ENCODE measurements at regions not wholly inside any gene's neighbourhood (a gene's known extent, or its start where the extent isn't known, plus 50 kb on each side); places are given as distances from the start of the nearest gene placed in this dataset.

DNA sequence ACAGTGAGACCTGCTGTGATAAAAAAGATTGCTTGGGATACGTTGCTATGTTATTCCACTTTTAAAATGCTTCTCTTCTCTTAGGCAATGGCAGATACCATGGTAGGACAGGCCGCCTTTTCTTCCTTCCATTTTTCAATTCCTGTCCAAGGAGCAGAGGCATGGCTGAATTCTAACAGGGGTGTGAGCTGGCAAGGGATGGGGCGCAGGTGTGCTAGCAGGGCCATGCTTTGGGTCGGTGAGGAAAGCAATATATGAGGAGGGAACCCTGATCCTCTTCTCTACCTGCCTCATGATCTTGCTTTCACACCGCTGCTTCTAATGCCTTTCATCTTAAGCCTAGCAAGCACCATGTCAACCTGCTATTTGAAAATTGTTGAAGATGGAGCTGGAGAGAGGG lies 225.0 kb downstream of the KATNAL1 start:
- TF ChIP-seq POLR2A (conservative IDR thresholded peaks at IDR 0.05), result no peak
- TF ChIP-seq, protein P1, sequence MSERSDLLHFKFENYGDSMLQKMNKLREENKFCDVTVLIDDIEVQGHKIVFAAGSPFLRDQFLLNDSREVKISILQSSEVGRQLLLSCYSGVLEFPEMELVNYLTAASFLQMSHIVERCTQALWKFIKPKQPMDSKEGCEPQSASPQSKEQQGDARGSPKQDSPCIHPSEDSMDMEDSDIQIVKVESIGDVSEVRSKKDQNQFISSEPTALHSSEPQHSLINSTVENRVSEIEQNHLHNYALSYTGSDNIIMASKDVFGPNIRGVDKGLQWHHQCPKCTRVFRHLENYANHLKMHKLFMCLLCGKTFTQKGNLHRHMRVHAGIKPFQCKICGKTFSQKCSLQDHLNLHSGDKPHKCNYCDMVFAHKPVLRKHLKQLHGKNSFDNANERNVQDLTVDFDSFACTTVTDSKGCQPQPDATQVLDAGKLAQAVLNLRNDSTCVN (CRISPR knock-in tag; IDR thresholded peaks at IDR 0.05), result no peak
- no peak for TF ChIP-seq ETV6 (IDR thresholded peaks at IDR 0.05; ENCODE audit: borderline replicate concordance in 1 of 2, low read depth in 2 of 2, low read length in 1 of 2)
- no peak for TF ChIP-seq ETV6 (CRISPR knock-in tag; IDR thresholded peaks at IDR 0.05; ENCODE audit: borderline replicate concordance)
